IMR-90 (cell line): ENCODE measurements at regions not wholly inside any gene's neighbourhood (a gene's known extent, or its start where the extent isn't known, plus 50 kb on each side); places are given as distances from the start of the nearest gene placed in this dataset.

Experiments
- ATAC-seq: fragments of 200-7000 bp; cut with Tn5 transposase; 2 replicates; pipeline ENCODE4 v1.9.1; 2020; ENCODE audit warnings: low read depth, mild to moderate bottlenecking, moderate library complexity
- BruUV-seq: library from RNA; stranded (reverse); fragments of 400-500 nt; replicated peaks from 2 replicates; lab custom pipeline; 2021; lab: Mats Ljungman, UMichigan
- CTCF ChIA-PET: fragments of 300-600 bp; formaldehyde crosslinking; extraction: SDS; loops from one replicate; lab custom pipeline; 2021; ENCODE audit warnings: antibody characterized with exemption; lab: Yijun Ruan, JAX
- POLR2A ChIA-PET: fragments of 300-600 bp; sonication (Branson Sonifier 250); formaldehyde crosslinking; loops from one replicate; lab custom pipeline; 2022; ENCODE audit warnings: antibody characterized with exemption; ENCODE audit not compliant: unreplicated experiment; lab: Charles Lee
- DNase-seq: peaks from one replicate; pipeline ENCODE4 v3.0.0; 2013
- H2AFZ ChIP-seq: replicated peaks from 2 replicates; pipeline ENCODE3; 2013; ENCODE audit warnings: low read length, mild to moderate bottlenecking; ENCODE audit not compliant: poor library complexity
- H2AK5ac ChIP-seq: 2 replicates; pipeline ENCODE4 v1.6.1; 2013; ENCODE audit warnings: low read depth, low read length, inconsistent platforms
- H2AK9ac ChIP-seq: replicated peaks from 2 replicates; pipeline ENCODE3; 2013; ENCODE audit warnings: mild to moderate bottlenecking, low read depth, low read length, moderate library complexity; ENCODE audit not compliant: poor library complexity
- H2BK120ac ChIP-seq: 2 replicates; pipeline ENCODE4 v1.6.1; 2013; ENCODE audit warnings: low read depth, low read length, inconsistent platforms
- H2BK15ac ChIP-seq: 3 replicates; pipeline ENCODE4 v1.6.1; 2013; ENCODE audit warnings: low read depth, low read length, inconsistent platforms
- H2BK20ac ChIP-seq: 2 replicates; pipeline ENCODE4 v1.6.1; 2013; ENCODE audit warnings: low read depth, mild to moderate bottlenecking, inconsistent platforms, low read length, moderate library complexity
- H2BK5ac ChIP-seq: 2 replicates; pipeline ENCODE4 v1.6.1; 2013; ENCODE audit warnings: mild to moderate bottlenecking, low read depth, low read length, inconsistent platforms; ENCODE audit not compliant: poor library complexity, severe bottlenecking
- H3K14ac ChIP-seq: replicated peaks from 2 replicates; pipeline ENCODE4 v1.6.1; 2013; ENCODE audit warnings: low read depth, low read length, inconsistent platforms
- H3K18ac ChIP-seq: 2 replicates; pipeline ENCODE4 v1.6.1; 2013; ENCODE audit warnings: low read depth, low read length, control low read depth
- H3K23ac ChIP-seq: 2 replicates; pipeline ENCODE4 v1.6.1; 2013; ENCODE audit warnings: low read depth, low read length, inconsistent platforms
- H3K27ac ChIP-seq: 2 replicates; pipeline ENCODE4 v1.5.1; 2013; ENCODE audit warnings: mild to moderate bottlenecking, control low read depth, low read length; ENCODE audit not compliant: insufficient read depth
- H3K27me3 ChIP-seq: 2 replicates; pipeline ENCODE4 v1.6.1; 2013; ENCODE audit warnings: low read length; ENCODE audit not compliant: control insufficient read depth, insufficient read depth
- H3K36me3 ChIP-seq: 2 replicates; pipeline ENCODE4 v1.6.1; 2013; ENCODE audit warnings: low read length, mixed read lengths; ENCODE audit not compliant: control insufficient read depth, insufficient read depth
- H3K4ac ChIP-seq: 2 replicates; pipeline ENCODE4 v1.6.1; 2013; ENCODE audit warnings: low read depth, low read length, inconsistent platforms
- H3K4me1 ChIP-seq: 2 replicates; pipeline ENCODE4 v1.6.1; 2013; ENCODE audit warnings: low read length, mixed read lengths; ENCODE audit not compliant: control insufficient read depth, insufficient read depth
- H3K4me2 ChIP-seq: 2 replicates; pipeline ENCODE4 v1.6.1; 2013; ENCODE audit warnings: low read depth, mild to moderate bottlenecking, control low read depth, low read length, moderate library complexity
- H3K4me3 ChIP-seq: 2 replicates; pipeline ENCODE4 v1.5.1; 2013; ENCODE audit warnings: low read depth, mild to moderate bottlenecking, control low read depth, low read length, moderate library complexity; ENCODE audit not compliant: insufficient read depth
- H3K56ac ChIP-seq: 2 replicates; pipeline ENCODE4 v1.6.1; 2013; ENCODE audit warnings: low read length, inconsistent platforms; ENCODE audit not compliant: insufficient read depth; ENCODE audit errors: extremely low read depth
- H3K79me1 ChIP-seq, 2 experiments: 2 replicates each; pipeline ENCODE4 v1.6.1; 2013; ENCODE audit warnings: low read length in 2 of 2, inconsistent platforms in 1 of 2, low read depth in 1 of 2
- H3K9ac ChIP-seq: 2 replicates; pipeline ENCODE4 v1.6.1; 2013; ENCODE audit warnings: low read depth, low read length, control low read depth
- H3K9me1 ChIP-seq: 2 replicates; pipeline ENCODE4 v1.6.1; 2013; ENCODE audit warnings: low read length, inconsistent platforms; ENCODE audit not compliant: insufficient read depth
- H3K9me3 ChIP-seq: 2 replicates; pipeline ENCODE4 v1.6.1; 2013; ENCODE audit warnings: low read length; ENCODE audit not compliant: control insufficient read depth, insufficient read depth
- H4K20me1 ChIP-seq: 2 replicates; pipeline ENCODE4 v1.6.1; 2013; ENCODE audit warnings: low read length, inconsistent platforms; ENCODE audit not compliant: insufficient read depth
- H4K5ac ChIP-seq: 2 replicates; pipeline ENCODE4 v1.6.1; 2013; ENCODE audit warnings: mild to moderate bottlenecking, low read depth, low read length, control low read depth
- H4K8ac ChIP-seq, 2 experiments: 2 replicates each; pipeline ENCODE4 v1.6.1; 2013; ENCODE audit warnings: low read depth in 2 of 2, low read length in 2 of 2, control low read depth in 1 of 2, inconsistent platforms in 1 of 2
- H4K91ac ChIP-seq: 2 replicates; pipeline ENCODE4 v1.6.1; 2013; ENCODE audit warnings: low read depth, low read length, inconsistent platforms; ENCODE audit not compliant: insufficient read depth
- USF2 ChIP-seq: fragments of 150-350 bp; IDR thresholded peaks from 2 replicates; pipeline ENCODE4 v1.6.1; 2017; ENCODE audit warnings: mild to moderate bottlenecking, antibody characterized with exemption, low read length, low read depth
- WGBS, 2 experiments: methylation state at CpG; one replicate each; pipeline versions ENCODE4 v1.1.5 to v1.1.7; 2013; ENCODE audit warnings: missing lambda C conversion rate in 2 of 2; ENCODE audit not compliant: insufficient read length in 1 of 2; ENCODE audit errors: extremely low coverage in 2 of 2; 5-methylcytosine and 5-hydroxymethylcytosine counted together
- dilution Hi-C: fragments of 300-500 bp; cut with HindIII; formaldehyde crosslinking; loops from one replicate; pipeline ENCODE4 v1.14.3; 2018; ENCODE audit warnings: low sequenced_read_pairs; ENCODE audit not compliant: unreplicated experiment
- in situ Hi-C: fragments of 300-500 bp; cut with MboI; formaldehyde crosslinking; loops from 3 replicates; pipeline ENCODE4 v1.14.3; 2019; ENCODE audit warnings: low sequenced_read_pairs, inconsistent platforms, mixed read lengths
- intact Hi-C: fragments of 100-400 bp; cut with micrococcal nuclease; formaldehyde crosslinking; loops from 2 replicates; pipeline ENCODE4 v1.10.0; 2022

- H2AK9ac ChIP-seq: no peak overlapping the region
- ChIA-PET POLR2A (no interaction called here), CTCF (no interaction called here)
- no peak overlapping the region for H3K4me2 ChIP-seq
- no peaks in the 10 kb centered on the region for H4K20me1 ChIP-seq
- no peak overlapping the region for H3K4ac ChIP-seq
- dilution Hi-C loops (no loop called here), intact Hi-C loops (loop anchor here (2.0 kb wide), 1 partner anchor 57 kb away; no protein-coding TSS in a partner anchor), in situ Hi-C loops (no loop called here)
- H2AFZ ChIP-seq: no peak overlapping the region
- H3K4me1 ChIP-seq: no peaks in the 10 kb centered on the region
- H4K5ac ChIP-seq: no peak overlapping the region
- no peaks in the 10 kb centered on the region for H3K9me3 ChIP-seq
- H2BK20ac ChIP-seq: no peak overlapping the region
- no peak for ATAC-seq
- no TSS peak for BruUV-seq
- H3K9ac ChIP-seq: no peak overlapping the region
- no peak overlapping the region for H3K23ac ChIP-seq
- no peak overlapping the region for H3K14ac ChIP-seq
- no peak overlapping the region for H3K18ac ChIP-seq
- TF ChIP-seq USF2: no peak
- no peak overlapping the region for H3K27ac ChIP-seq
- no peak overlapping the region for H2AK5ac ChIP-seq
- H3K56ac ChIP-seq: no peak overlapping the region
- H3K4me3 ChIP-seq: no peak overlapping the region
- H4K91ac ChIP-seq: no peak overlapping the region
- no CpG with 5 or more reads among the region's 2 CpGs for WGBS, 2 experiments
- peaks cover 5% of the 10 kb centered on the region for H3K27me3 ChIP-seq
- H3K79me1 ChIP-seq: no peaks in the 10 kb centered on the region
- no peak overlapping the region for H2BK15ac ChIP-seq
- no peaks in the 10 kb centered on the region for H3K36me3 ChIP-seq
- H2BK120ac ChIP-seq: no peak overlapping the region
- H3K9me1 ChIP-seq: no peaks in the 10 kb centered on the region
- no peak overlapping the region for H2BK5ac ChIP-seq
- DNase-seq: no peak
- no peak overlapping the region for H4K8ac ChIP-seq
These were observed 130.9 kb upstream of the RPS6KA3 start for GRCh38 chrX:20397587-20397986.
